Calu3 (cell line): ENCODE measurements at regions not wholly inside any gene's neighbourhood (a gene's known extent, or its start where the extent isn't known, plus 50 kb on each side); places are given as distances from the start of the nearest gene placed in this dataset.

ENCODE experiments used
- BruUV-seq: library from RNA; stranded (reverse); fragments of 400-500 nt; replicated peaks from 2 replicates; lab custom pipeline; 2021; lab: Mats Ljungman, UMichigan
- CTCF ChIA-PET: fragments of 300-600 bp; sonication (Branson Sonifier 250); formaldehyde crosslinking; loops from one replicate; lab custom pipeline; 2022; ENCODE audit warnings: antibody characterized with exemption; lab: Charles Lee
- DNase-seq: peaks from one replicate; pipeline ENCODE4 v3.0.0; 2022
- H3K27ac Mint-ChIP-seq: one replicate; pipeline ENCODE4 v1.8.0; 2022; ENCODE audit warnings: mixed read lengths; ENCODE audit not compliant: unreplicated experiment
- H3K27me3 Mint-ChIP-seq: one replicate; pipeline ENCODE4 v1.8.0; 2022; ENCODE audit warnings: mixed read lengths; ENCODE audit not compliant: unreplicated experiment
- H3K36me3 Mint-ChIP-seq: one replicate; pipeline ENCODE4 v1.8.0; 2022; ENCODE audit warnings: mild to moderate bottlenecking, moderate library complexity, mixed read lengths; ENCODE audit not compliant: insufficient read depth, unreplicated experiment
- H3K4me1 Mint-ChIP-seq: one replicate; pipeline ENCODE4 v1.8.0; 2022; ENCODE audit warnings: mild to moderate bottlenecking, low read depth, mixed read lengths; ENCODE audit not compliant: unreplicated experiment
- H3K4me3 Mint-ChIP-seq: one replicate; pipeline ENCODE4 v1.8.0; 2022; ENCODE audit warnings: mild to moderate bottlenecking, low read depth, moderate library complexity, mixed read lengths; ENCODE audit not compliant: unreplicated experiment
- H3K9me3 Mint-ChIP-seq: one replicate; pipeline ENCODE4 v1.8.0; 2022; ENCODE audit warnings: low read depth, mixed read lengths; ENCODE audit not compliant: unreplicated experiment
- CTCF ChIP-seq: fragments of 200-600 bp; IDR thresholded peaks from one replicate; pipeline ENCODE4 v1.8.0; 2022; ENCODE audit warnings: antibody characterized with exemption; ENCODE audit not compliant: unreplicated experiment
- intact Hi-C: fragments of 100-400 bp; cut with micrococcal nuclease; formaldehyde crosslinking; loops from one replicate; pipeline ENCODE4 v1.10.0; 2022; ENCODE audit not compliant: unreplicated experiment

GRCh38 chr5:89695371-89695770, 714.2 kb downstream of the CETN3 start:
- Mint-ChIP-seq H3K4me3 (no peak overlapping the region), H3K4me1 (peaks cover 7% of the 10 kb centered on the region), H3K27me3 (no peaks in the 10 kb centered on the region), H3K36me3 (no peaks in the 10 kb centered on the region), H3K27ac (no peak overlapping the region), H3K9me3 (no peaks in the 10 kb centered on the region)
- no TSS peak for BruUV-seq
- intact Hi-C loops, result no loop called here
- DNase-seq, result no peak
- CTCF ChIA-PET, result no interaction called here
- TF ChIP-seq CTCF, result no peak

- Mint-ChIP-seq H3K4me1 (peaks cover 7% of the 10 kb centered on the region), H3K36me3 (no peaks in the 10 kb centered on the region), H3K9me3 (no peaks in the 10 kb centered on the region), H3K27ac (no peak overlapping the region), H3K4me3 (no peak overlapping the region), H3K27me3 (no peaks in the 10 kb centered on the region)
- TF ChIP-seq CTCF, result no peak
- intact Hi-C loops, result no loop called here
- CTCF ChIA-PET, result no interaction called here
- no TSS peak for BruUV-seq
- no peak for DNase-seq
Measured at GRCh38 chr5:89694026-89694550, 715.5 kb downstream of the CETN3 start.

GRCh38 chr5:89690331-89690730, 719.2 kb downstream of the CETN3 start:
- Mint-ChIP-seq H3K27me3 (no peaks in the 10 kb centered on the region), H3K4me3 (no peak overlapping the region), H3K27ac (no peak overlapping the region), H3K9me3 (no peaks in the 10 kb centered on the region), H3K4me1 (no peaks in the 10 kb centered on the region), H3K36me3 (no peaks in the 10 kb centered on the region)
- no peak for TF ChIP-seq CTCF
- DNase-seq, result no peak
- BruUV-seq, result no TSS peak
- CTCF ChIA-PET, result no interaction called here
- intact Hi-C loops, result no loop called here

- no peaks in the 10 kb centered on the region for H3K9me3 Mint-ChIP-seq
- CTCF ChIA-PET, result interaction anchor here (0.6 to 0.7 kb wide), 2 partner anchors 1442 to 1944 kb away, joined by 3 read pairs; no protein-coding TSS in a partner anchor
- no peak for TF ChIP-seq CTCF
- H3K4me3 Mint-ChIP-seq, result no peak overlapping the region
- H3K4me1 Mint-ChIP-seq, result no peaks in the 10 kb centered on the region
- intact Hi-C loops, result no loop called here
- H3K27me3 Mint-ChIP-seq, result no peaks in the 10 kb centered on the region
- no peak overlapping the region for H3K27ac Mint-ChIP-seq
- no peaks in the 10 kb centered on the region for H3K36me3 Mint-ChIP-seq
- no TSS peak for BruUV-seq
- no peak for DNase-seq
Measured at GRCh38 chr5:89686081-89686765, 723.3 kb downstream of the CETN3 start.
